ENCODE measurements at regions not wholly inside any gene's neighbourhood (a gene's known extent, or its start where the extent isn't known, plus 50 kb on each side); places are given as distances from the start of the nearest gene placed in this dataset.

DNA sequence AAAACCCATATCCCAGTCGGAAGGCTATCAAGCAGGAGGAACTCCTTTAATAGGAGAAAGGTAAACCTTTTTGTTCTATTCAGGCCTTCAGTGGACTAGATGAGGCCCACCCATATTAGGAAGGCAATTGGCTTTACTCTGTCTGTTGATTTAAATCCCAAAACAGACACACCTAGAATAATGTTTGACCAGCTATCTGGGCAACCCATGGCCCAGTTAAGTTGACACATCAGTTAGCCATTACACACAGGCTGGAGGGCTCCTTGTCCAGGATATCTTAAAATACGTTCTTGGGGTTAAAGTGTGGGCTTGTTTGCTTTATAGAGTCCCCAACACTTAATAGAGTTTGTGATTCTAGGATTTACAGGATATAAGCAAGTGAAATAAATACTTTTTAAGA is 339.0 kb upstream of the PRKCQ start:
- Mint-ChIP-seq H3K4me3 (no peak overlapping the region), H3K4me1 (peaks cover 33% of the 10 kb centered on the region), H3K27ac (no peak overlapping the region), H3K27me3 (no peaks in the 10 kb centered on the region), H3K36me3 (no peaks in the 10 kb centered on the region), H3K9me3 (no peaks in the 10 kb centered on the region)
- no peak for ATAC-seq

DNA sequence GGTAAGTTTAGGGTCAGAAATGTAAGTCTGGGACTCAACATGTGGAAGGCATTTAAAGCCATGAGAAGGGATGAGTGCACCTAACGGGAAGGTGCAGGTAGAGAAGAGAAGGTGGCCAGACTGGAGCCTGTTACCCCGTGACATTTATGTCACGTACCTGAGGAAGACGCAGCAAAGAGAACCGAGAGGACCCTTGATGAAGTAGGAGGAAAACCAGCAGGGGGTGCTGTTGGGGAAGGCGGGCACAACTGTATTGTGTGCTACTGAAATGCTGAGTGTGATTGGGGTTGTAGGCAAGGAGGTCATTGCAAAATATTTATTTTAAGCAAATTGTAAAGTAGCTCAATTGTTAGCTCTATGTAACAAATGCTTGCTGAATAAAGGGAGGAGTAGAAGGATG is 338.2 kb upstream of the PRKCQ start:
- H3K4me1 Mint-ChIP-seq: peaks cover 33% of the 10 kb centered on the region
- no peaks in the 10 kb centered on the region for H3K9me3 Mint-ChIP-seq
- no peak overlapping the region for H3K27ac Mint-ChIP-seq
- ATAC-seq: no peak
- H3K36me3 Mint-ChIP-seq: no peaks in the 10 kb centered on the region
- H3K4me3 Mint-ChIP-seq: no peak overlapping the region
- H3K27me3 Mint-ChIP-seq: no peaks in the 10 kb centered on the region

DNA sequence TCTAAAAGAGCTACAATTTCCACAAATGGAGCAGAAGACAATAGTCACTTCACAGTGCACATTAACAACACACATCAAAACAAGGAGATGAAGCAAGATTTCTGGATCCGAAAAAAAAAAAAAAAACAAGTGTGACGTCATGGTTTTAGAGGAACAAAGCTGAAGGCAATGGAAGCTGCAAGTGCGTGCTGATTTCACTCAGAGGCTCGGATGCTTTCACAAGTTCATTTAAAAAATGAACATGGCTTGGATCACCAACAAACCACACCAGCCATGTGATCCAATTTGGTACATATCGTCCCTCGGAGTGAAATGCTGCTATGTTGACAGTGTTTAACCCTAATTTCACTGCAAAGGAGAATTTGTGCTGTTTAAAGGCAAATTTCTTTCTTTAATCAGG is 337.0 kb upstream of the PRKCQ start:
- Mint-ChIP-seq H3K36me3 (no peaks in the 10 kb centered on the region), H3K27ac (peak overlapping the region; percentile 64), H3K4me3 (no peak overlapping the region), H3K27me3 (no peaks in the 10 kb centered on the region), H3K4me1 (peaks cover 33% of the 10 kb centered on the region), H3K9me3 (no peaks in the 10 kb centered on the region)
- ATAC-seq: no peak

DNA sequence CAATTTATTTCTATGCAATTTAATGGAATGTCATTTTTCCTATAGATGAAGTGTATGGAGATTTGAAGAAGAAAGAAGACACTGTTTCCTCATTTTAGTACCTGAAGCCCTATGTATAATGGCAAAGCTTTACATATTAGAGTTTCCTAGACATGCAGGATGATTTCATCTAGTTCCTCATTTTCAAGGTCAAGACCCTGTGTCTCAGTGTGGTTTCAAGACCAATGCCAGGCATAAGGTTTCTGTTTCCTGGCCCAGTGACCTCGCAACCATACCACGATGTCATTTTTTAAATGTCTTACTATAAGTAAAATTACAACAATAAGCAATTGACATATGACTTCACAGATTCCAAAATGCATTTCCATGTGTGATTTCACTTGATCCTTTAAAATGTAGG is 336.5 kb upstream of the PRKCQ start:
- peak overlapping the region; percentile 8 for H3K4me3 Mint-ChIP-seq
- peaks cover 33% of the 10 kb centered on the region for H3K4me1 Mint-ChIP-seq
- no peaks in the 10 kb centered on the region for H3K9me3 Mint-ChIP-seq
- H3K27me3 Mint-ChIP-seq: no peaks in the 10 kb centered on the region
- H3K27ac Mint-ChIP-seq: peak overlapping the region; percentile 64
- ATAC-seq: peak; percentile 84
- no peaks in the 10 kb centered on the region for H3K36me3 Mint-ChIP-seq

DNA sequence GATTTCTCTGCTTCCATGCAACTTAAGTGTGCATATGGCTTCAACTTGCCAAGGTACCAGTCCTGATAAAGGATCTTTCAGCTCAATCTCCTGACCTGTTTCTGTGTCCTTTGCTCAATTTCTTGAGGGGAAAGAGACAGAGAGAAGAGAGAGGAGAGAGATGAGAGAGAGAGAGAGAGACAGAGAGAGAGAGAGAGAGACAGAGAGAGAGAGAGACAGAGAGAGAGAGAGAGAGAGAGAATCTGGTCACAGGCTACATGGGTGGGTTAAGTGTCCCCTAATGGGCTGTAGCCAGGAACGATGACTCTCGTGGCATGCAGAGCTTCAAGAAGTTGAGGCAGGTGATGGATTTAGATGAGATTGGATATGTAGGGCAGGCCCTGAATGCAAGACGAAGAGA is 335.2 kb upstream of the PRKCQ start:
- Mint-ChIP-seq H3K9me3 (no peaks in the 10 kb centered on the region), H3K36me3 (no peaks in the 10 kb centered on the region), H3K27ac (no peak overlapping the region), H3K4me3 (no peak overlapping the region), H3K27me3 (no peaks in the 10 kb centered on the region), H3K4me1 (peaks cover 29% of the 10 kb centered on the region)
- ATAC-seq: no peak

DNA sequence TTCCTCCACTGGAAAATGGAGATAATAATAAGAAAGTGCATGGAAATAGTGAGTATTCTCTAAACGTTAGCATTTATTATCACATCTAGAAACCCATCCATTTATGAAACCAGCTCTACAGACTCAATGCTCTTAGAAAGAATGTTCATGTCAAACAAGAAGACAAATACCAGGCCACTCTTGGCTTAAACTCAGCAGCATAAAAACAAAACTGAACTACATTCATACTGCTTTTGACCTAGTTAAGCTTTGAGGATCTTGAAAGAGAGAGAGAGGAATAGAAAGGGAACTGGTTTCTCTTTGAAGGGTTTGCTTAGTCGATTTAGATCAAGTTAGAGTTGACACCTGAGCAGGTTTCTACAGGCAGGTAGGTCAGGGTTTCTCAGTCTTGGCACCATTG is 332.9 kb upstream of the PRKCQ start:
- Mint-ChIP-seq H3K36me3 (no peaks in the 10 kb centered on the region), H3K4me1 (peaks cover 14% of the 10 kb centered on the region), H3K27me3 (no peaks in the 10 kb centered on the region), H3K9me3 (no peaks in the 10 kb centered on the region), H3K4me3 (no peak overlapping the region), H3K27ac (no peak overlapping the region)
- no peak for ATAC-seq

DNA sequence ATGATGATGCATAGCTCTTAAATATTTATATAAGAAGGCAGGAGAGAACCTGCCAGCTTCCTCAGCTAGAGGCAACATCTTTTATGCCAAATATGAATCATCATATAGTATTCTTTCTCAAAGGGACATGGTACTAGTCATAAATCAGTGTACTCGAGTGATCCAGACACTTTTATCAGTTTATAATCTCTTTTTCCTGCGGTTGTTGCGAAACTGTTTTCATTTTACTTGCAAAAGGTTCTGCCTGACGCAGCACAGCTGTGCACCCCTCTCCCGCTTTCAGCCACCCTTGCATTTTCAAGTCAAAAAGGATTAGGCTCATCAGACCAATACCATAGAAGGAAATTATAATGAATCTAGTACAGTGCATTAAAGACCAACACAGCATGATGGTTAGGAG is 332.3 kb upstream of the PRKCQ start:
- ATAC-seq: peak; percentile 34
- H3K4me3 Mint-ChIP-seq: no peak overlapping the region
- H3K4me1 Mint-ChIP-seq: peaks cover 10% of the 10 kb centered on the region
- H3K27ac Mint-ChIP-seq: no peak overlapping the region
- H3K27me3 Mint-ChIP-seq: no peaks in the 10 kb centered on the region
- H3K9me3 Mint-ChIP-seq: no peaks in the 10 kb centered on the region
- H3K36me3 Mint-ChIP-seq: no peaks in the 10 kb centered on the region

DNA sequence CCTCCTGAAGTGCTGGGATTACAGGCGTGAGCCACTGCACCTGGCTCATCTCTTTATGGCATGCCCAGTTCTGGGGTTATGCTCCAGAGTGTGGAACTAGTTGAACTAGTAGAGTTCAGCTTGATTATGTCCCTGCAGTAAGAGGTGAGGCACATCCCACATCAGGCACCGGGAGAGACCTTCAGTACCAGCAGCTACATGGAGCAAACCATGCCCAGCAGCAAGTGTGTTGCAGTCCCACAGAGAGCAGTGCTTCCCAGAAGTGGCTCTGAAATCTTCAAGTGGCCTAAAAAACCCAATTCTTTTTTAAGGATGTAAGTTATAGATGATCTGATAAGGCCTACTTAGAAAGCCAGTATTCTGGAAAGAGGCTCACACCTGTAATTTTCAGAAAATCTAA is 331.9 kb upstream of the PRKCQ start:
- H3K27ac Mint-ChIP-seq: no peak overlapping the region
- H3K4me1 Mint-ChIP-seq: peaks cover 9% of the 10 kb centered on the region
- H3K27me3 Mint-ChIP-seq: no peaks in the 10 kb centered on the region
- H3K36me3 Mint-ChIP-seq: no peaks in the 10 kb centered on the region
- H3K9me3 Mint-ChIP-seq: no peaks in the 10 kb centered on the region
- ATAC-seq: no peak
- no peak overlapping the region for H3K4me3 Mint-ChIP-seq

DNA sequence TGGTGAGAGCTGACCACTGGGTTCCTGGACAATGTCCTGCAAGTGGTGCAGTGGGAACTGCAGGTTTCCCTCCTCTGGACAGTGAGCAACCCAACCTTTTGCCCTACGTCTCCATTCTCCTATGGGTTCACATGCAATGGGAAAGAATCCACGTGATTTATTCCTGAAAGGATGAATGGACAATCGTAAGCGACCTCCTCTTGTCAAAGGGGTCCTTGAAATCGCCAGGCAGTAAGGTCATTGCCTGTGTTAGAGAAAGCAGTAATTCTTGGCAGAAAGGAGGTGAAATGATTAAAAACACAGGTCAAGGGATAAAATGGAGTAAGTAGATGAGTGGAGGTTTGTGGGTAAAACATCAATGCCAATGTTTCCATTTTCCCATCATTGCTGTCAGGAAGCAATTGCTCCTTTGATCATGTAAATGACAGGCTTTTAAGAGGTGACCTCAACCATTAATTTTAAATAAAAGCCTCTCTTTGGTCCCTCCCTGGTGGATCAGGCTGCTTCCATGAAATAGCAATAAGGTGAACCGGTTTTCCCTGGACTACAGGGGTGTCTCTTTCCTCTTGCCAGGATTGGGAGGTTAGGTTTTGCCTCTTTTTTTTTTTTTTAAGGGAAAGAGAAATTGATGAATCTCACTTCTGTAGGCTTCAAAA is 330.0 kb upstream of the PRKCQ start:
- no peak for ATAC-seq
- H3K27ac Mint-ChIP-seq: no peak overlapping the region
- peaks cover 6% of the 10 kb centered on the region for H3K9me3 Mint-ChIP-seq
- peaks cover 7% of the 10 kb centered on the region for H3K36me3 Mint-ChIP-seq
- peaks cover 10% of the 10 kb centered on the region for H3K27me3 Mint-ChIP-seq
- H3K4me1 Mint-ChIP-seq: no peaks in the 10 kb centered on the region
- no peak overlapping the region for H3K4me3 Mint-ChIP-seq

DNA sequence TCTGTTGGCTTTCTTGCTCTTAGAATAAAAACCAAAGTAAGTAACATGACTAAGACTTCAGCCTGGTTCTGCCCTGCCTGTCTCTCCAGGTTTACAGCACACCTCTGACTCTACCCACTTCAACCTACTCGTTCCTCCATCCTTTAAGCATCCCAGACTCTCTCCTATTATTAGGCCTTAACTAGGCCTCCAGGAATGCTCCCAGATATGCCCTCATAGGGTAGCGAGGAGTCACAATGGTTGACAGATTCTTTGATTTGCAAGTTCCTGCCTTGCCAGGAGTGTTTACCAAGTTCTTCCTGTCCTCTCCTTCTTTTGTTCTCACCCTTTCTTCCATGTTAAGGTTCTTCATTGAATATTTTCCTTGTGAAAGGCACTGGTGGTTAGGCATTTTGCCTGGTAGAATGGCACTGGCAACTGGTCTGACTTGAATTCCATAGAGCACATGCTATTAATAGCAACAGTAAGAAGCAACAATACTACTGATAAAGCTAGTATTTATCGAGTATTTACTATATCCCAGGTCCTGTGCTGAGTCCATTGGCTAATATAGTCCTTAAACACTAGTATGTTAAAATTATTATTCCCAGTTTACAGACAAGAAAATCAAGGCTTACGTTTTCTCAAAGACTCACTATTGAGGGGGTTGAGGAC is 327.9 kb upstream of the PRKCQ start:
- ATAC-seq: no peak
- no peaks in the 10 kb centered on the region for H3K4me1 Mint-ChIP-seq
- no peak overlapping the region for H3K4me3 Mint-ChIP-seq
- H3K9me3 Mint-ChIP-seq: peaks cover 12% of the 10 kb centered on the region
- peaks cover 13% of the 10 kb centered on the region for H3K36me3 Mint-ChIP-seq
- H3K27ac Mint-ChIP-seq: no peak overlapping the region
- peaks cover 11% of the 10 kb centered on the region for H3K27me3 Mint-ChIP-seq

DNA sequence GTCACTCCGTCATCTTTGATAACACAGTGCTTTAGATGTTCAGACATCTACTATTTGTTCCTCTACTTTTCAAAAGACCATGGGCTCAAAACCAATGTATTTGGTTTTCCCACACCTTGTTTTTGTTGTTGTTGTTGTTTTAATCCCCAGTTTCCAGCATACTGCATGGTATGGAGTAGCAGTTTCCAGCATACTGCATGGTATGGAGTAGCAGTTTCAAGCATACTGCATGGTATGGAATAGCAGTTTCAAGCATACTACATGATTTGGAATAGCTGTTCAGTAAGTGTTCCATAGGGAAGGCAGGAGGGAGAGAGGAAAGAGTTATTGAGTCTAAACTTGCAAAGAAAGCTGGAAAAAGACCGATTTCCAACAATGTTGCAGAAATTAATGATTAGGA is 314.3 kb upstream of the PRKCQ start:
- Mint-ChIP-seq H3K4me1 (no peaks in the 10 kb centered on the region), H3K4me3 (no peak overlapping the region), H3K27ac (no peak overlapping the region), H3K27me3 (peaks cover 16% of the 10 kb centered on the region), H3K9me3 (no peaks in the 10 kb centered on the region), H3K36me3 (no peaks in the 10 kb centered on the region)
- ATAC-seq: no peak

DNA sequence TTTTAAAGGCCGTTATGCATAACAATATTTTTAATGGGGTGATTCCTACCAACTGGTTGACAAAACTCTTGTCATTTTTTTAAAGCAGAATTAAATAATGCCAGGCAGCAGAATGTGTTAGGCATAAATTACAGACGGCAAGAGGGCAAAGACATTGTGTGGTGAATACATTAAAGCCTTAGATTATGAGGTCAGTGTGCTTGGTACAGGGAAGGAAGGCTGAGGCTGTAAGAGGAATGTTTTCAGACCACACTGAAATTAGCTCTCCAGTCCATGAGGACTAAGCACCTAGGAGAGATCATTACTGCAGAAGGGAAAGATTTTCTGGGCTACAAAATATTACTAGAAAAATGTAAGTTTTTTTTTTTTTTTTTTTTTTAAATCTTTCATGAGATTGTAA is 312.8 kb upstream of the PRKCQ start:
- peaks cover 16% of the 10 kb centered on the region for H3K27me3 Mint-ChIP-seq
- no peaks in the 10 kb centered on the region for H3K36me3 Mint-ChIP-seq
- no peak for ATAC-seq
- H3K9me3 Mint-ChIP-seq: no peaks in the 10 kb centered on the region
- H3K4me3 Mint-ChIP-seq: no peak overlapping the region
- H3K4me1 Mint-ChIP-seq: no peaks in the 10 kb centered on the region
- H3K27ac Mint-ChIP-seq: no peak overlapping the region

DNA sequence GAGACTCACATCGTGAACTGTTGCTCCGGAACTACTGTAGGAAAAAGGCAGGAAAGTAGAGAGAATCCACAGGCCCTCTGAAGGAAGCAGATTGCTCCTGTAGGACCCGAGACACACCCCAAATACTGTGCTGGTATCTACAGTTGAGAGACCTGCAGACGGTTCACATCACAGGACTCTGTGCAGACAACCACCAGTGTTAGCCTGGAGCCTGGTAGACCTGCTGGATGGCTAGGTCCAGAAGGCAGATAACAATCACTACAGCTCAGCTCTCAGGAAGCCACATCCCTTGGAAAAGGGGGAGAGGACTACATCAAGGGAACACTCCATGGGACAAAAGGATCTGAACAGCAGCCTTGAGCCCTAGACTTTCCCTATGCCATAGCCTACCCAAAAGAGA is 311.8 kb upstream of the PRKCQ start:
- H3K36me3 Mint-ChIP-seq: no peaks in the 10 kb centered on the region
- ATAC-seq: no peak
- peaks cover 16% of the 10 kb centered on the region for H3K27me3 Mint-ChIP-seq
- H3K4me3 Mint-ChIP-seq: no peak overlapping the region
- no peaks in the 10 kb centered on the region for H3K4me1 Mint-ChIP-seq
- H3K9me3 Mint-ChIP-seq: no peaks in the 10 kb centered on the region
- no peak overlapping the region for H3K27ac Mint-ChIP-seq

DNA sequence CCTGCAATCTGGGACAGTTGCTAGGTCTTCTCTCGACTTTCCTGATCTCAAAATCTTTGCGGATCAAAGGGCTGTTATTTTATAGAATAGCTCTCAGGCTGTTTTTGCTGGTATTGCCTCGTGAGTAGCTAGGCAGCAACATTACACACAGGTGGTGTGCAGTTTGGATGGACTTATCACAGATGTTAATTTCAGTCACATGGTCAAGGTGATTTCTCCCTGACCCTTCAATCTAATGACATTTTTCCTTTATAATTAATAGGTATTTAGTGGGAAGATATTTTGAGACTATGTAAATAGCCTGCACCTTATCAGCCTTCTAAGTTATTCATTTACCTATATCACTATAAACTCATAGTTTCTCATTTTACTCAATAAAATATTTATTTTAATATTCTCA is 309.6 kb upstream of the PRKCQ start:
- ATAC-seq: no peak
- peaks cover 6% of the 10 kb centered on the region for H3K4me1 Mint-ChIP-seq
- no peaks in the 10 kb centered on the region for H3K36me3 Mint-ChIP-seq
- H3K9me3 Mint-ChIP-seq: no peaks in the 10 kb centered on the region
- no peak overlapping the region for H3K27ac Mint-ChIP-seq
- no peak overlapping the region for H3K4me3 Mint-ChIP-seq
- peaks cover 7% of the 10 kb centered on the region for H3K27me3 Mint-ChIP-seq

DNA sequence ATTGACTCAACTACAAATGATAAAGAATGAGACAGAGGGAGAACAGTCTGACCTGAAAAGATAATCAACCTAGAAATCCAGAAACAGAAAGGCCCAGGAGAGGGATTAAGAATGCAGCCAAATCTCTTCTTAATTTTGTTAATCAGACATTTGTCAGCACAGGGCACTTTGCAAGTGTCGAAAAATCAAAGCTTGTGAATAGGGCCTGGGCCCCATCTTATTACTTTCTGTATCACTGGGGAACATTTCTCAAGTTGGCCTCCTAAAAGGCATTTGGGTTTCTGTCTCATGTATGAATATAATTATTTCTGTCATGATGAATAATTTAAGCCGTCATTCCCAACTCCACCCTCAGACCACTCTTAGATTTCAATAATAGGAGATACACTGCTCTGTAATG is 308.4 kb upstream of the PRKCQ start:
- Mint-ChIP-seq H3K27me3 (peaks cover 7% of the 10 kb centered on the region), H3K4me1 (peaks cover 13% of the 10 kb centered on the region), H3K27ac (no peak overlapping the region), H3K4me3 (no peak overlapping the region), H3K36me3 (no peaks in the 10 kb centered on the region), H3K9me3 (peaks cover 2% of the 10 kb centered on the region)
- ATAC-seq: no peak

DNA sequence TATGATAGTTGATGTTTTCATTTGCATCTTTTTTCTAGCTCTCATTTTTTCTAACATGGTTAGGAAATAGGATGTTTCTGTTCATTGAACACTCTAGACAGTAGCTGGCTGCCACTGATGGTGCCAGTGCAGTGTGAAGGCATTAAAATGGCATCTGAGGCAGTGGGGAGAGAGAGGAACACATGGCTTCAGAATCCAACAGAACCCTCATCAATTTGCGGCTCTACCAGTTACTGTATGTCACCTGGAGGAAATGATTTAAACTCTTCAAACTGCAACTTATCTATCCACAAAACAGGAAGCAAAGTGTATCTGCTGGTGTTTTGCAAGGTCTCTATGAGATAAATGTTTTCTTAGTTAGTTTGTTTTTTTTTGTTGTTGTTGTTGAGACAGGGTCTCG is 305.2 kb upstream of the PRKCQ start:
- ATAC-seq: no peak
- Mint-ChIP-seq H3K4me1 (peaks cover 13% of the 10 kb centered on the region), H3K27me3 (no peaks in the 10 kb centered on the region), H3K4me3 (no peak overlapping the region), H3K36me3 (no peaks in the 10 kb centered on the region), H3K27ac (no peak overlapping the region), H3K9me3 (peaks cover 2% of the 10 kb centered on the region)

All from stimulated activated memory B cell treated with anti-CD40 and anti-IgM and Interleukin-4, amounts not matched to agents 10 μg/mL and 1 μg/mL and 100 μg/mL, for 72 hours (primary cell).